ENCODE measurements at regions not wholly inside any gene's neighbourhood (a gene's known extent, or its start where the extent isn't known, plus 50 kb on each side); places are given as distances from the start of the nearest gene placed in this dataset.

DNA sequence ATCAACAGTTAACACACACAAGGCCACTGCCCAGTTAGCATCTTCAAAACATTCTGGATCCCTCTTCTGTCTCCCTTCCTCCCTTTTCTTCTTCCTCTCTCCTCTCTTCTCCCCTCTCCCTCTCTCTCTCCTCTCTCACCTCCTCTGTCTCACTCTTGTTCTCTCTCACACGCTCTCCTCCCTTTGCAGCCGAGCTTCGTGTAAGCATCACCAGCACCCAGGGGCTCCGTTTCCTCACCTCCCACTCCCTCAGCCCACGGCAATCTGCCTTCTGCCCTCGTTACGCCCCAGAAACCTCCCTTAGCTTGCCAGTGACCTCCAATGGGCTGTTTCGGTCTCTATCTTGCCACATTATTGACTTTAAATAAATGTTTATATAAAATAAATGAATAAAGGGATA, 147.4 kb downstream of the TEX36 start:
- TF ChIP-seq, protein P1, sequence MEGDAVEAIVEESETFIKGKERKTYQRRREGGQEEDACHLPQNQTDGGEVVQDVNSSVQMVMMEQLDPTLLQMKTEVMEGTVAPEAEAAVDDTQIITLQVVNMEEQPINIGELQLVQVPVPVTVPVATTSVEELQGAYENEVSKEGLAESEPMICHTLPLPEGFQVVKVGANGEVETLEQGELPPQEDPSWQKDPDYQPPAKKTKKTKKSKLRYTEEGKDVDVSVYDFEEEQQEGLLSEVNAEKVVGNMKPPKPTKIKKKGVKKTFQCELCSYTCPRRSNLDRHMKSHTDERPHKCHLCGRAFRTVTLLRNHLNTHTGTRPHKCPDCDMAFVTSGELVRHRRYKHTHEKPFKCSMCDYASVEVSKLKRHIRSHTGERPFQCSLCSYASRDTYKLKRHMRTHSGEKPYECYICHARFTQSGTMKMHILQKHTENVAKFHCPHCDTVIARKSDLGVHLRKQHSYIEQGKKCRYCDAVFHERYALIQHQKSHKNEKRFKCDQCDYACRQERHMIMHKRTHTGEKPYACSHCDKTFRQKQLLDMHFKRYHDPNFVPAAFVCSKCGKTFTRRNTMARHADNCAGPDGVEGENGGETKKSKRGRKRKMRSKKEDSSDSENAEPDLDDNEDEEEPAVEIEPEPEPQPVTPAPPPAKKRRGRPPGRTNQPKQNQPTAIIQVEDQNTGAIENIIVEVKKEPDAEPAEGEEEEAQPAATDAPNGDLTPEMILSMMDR (IDR thresholded peaks at IDR 0.05; ENCODE audit: low read depth, low read length) = no peak
- DNase-seq (ENCODE audit: low read depth in 2 of 2) = no peak
- H3K4me3 ChIP-seq (replicated peaks in 1 of 2; ENCODE audit: low read depth in 2 of 2, low read length in 2 of 2) = no peak overlapping the region

DNA sequence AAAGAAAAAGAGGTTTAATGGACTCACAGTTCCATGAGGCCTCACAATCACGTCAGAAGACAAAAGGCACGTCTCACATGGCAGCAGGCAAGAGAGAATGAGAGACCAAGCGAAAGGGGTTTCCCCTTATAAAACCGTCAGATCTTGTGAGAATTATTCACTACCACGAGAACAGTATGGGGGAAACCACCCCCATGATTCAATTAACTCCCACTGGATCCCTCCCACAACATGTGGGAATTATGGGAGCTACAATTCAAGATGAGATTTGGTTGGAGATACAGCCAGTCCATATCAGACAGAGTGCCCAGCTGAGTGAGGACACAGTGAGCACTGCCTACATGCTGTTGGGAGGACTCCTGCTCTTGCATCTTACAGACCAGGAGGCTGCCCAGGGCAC, 148.4 kb downstream of the TEX36 start:
- DNase-seq (ENCODE audit: low read depth in 2 of 2) = no peak
- TF ChIP-seq, protein P1 (IDR thresholded peaks at IDR 0.05; ENCODE audit: low read depth, low read length) = no peak

DNA sequence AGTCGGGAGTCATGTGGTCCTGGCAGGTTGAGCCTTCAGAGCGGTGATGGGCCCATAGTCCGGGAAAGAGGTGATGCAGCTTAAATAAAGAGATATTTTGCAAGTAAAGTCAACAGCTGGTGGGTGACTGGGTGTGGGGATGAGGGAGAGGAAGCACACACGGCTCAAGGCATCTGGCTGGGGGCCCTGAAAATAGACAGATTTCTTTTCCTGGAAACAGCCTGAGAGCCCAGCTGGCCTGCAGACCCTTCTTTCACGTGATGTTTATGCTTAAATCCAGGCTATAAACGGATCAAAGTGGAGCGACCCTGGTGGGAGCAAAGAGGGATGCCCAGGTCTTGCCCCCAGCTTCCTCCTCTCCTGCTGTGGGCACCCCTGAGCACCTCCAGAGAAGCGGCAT, 149.1 kb downstream of the TEX36 start:
- no peak for DNase-seq (ENCODE audit: low read depth in 2 of 2)
- H3K4me3 ChIP-seq (replicated peaks in 1 of 2; ENCODE audit: low read depth in 2 of 2, low read length in 2 of 2) = no peak overlapping the region
- TF ChIP-seq, protein P1 (IDR thresholded peaks at IDR 0.05; ENCODE audit: low read depth, low read length) = no peak

More for the DNA sequence above, 148.4 kb downstream of the TEX36 start:
- no peak overlapping the region for H3K4me3 ChIP-seq (replicated peaks in 1 of 2; ENCODE audit: low read depth in 2 of 2, low read length in 2 of 2)

DNA sequence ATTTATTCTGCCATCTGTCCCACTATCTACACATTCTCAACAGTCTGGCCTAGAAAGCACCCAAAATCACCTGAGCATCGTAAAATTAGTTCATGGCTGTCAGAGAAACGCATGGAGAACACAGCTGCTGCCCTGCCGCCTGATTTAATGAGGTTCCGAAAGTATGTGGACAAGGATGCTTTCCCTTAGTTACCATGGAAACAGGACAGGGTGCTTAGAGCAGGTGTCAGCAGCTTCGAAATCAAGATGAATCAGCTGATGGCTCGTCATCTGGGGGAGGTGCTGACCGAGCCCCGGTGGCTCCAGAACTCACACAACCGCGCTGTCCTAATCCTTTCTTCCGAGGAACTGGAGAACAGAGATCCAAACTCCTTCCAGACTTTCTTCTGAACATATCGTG, 151.5 kb downstream of the TEX36 start:
- TF ChIP-seq, protein P1 (IDR thresholded peaks at IDR 0.05; ENCODE audit: low read depth, low read length) = no peak
- H3K4me3 ChIP-seq (replicated peaks in 1 of 2; ENCODE audit: low read depth in 2 of 2, low read length in 2 of 2) = no peak overlapping the region
- DNase-seq (ENCODE audit: low read depth in 2 of 2) = no peak

DNA sequence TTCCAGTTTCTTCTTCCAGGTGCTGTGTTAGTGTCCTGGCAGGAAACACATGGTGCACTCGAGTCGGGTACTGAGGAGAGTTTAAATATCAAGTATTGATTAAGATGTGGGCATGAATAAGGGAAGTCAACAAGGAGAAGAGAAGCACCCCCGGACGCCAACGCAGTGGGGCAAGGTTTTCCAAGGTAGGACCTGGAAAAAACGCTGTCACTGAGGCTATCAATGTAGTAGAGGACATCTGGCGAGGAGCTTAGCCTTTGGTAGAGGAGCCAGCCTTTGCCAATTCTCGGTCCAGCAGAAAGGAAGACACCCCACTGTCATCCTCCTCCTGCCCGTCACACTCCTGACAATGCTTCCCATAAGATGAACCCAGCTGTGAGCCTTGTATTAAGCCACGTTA, 159.6 kb downstream of the TEX36 start:
- no peak overlapping the region for H3K4me3 ChIP-seq (replicated peaks in 1 of 2; ENCODE audit: low read depth in 2 of 2, low read length in 2 of 2)
- TF ChIP-seq, protein P1 (IDR thresholded peaks at IDR 0.05; ENCODE audit: low read depth, low read length) = no peak
- DNase-seq (ENCODE audit: low read depth in 2 of 2) = no peak

DNA sequence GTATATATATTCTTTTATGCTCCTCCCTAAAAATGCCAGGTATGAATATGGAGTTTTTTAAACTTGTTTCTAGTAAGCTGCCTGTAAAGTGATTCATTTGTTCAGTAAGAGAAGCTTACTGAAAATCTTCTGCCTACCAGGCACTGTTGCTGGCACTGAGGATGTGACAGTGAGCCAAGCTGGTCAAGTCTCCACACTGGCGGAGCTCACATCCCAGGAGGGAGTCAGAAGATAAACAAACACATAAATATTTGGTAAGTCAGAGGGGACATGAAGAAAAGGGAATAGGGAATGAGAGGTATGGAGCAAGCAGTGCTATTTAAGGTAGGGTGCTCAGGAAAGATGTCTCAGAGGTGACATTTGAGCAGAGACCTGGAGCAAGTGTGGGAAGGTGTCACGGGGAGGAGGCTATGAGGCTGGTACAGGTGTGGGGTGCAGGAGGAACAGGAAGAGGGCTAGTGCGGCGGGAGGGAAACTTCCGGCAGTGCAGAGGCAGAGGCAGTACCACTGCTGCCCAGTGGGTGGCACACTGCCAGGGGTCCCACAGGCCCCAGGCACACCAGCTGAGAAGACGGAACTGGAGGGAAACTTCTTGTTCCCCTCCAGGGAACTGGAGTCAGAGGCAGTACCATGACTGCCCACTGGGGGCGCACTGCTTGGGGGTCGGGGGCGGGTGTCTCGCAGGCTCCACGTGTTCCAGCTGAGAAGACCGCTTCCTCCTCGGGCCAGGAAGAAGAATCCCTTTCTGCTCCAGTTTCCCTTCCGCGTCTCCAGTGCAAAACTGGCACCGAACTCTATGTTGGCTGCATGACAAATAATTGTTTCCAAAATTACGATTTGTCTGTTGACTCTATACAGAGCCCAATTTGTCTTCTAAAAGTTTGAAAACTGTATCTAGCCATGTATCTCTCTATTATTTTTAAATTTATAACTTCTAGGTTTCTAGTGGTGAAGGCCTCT, 161.0 kb downstream of the TEX36 start:
- TF ChIP-seq, protein P1 (IDR thresholded peaks at IDR 0.05; ENCODE audit: low read depth, low read length) = peak; percentile 72
- H3K4me3 ChIP-seq (replicated peaks in 1 of 2; ENCODE audit: low read depth in 2 of 2, low read length in 2 of 2) = no peak overlapping the region
- no peak for DNase-seq (ENCODE audit: low read depth in 2 of 2)

All from cardiac fibroblast (primary cell).